Left cardiac atrium (tissue), 4 donors: ENCODE measurements at regions not wholly inside any gene's neighbourhood (a gene's known extent, or its start where the extent isn't known, plus 50 kb on each side); places are given as distances from the start of the nearest gene placed in this dataset.

Source experiments
- ATAC-seq, 2 donors: fragments of 200-7000 bp; cut with Tn5 transposase; one replicate each; pipeline ENCODE4 v1.9.1; 2020; ENCODE audit warnings: mild to moderate bottlenecking in 2 of 2, moderate library complexity in 2 of 2
- DNase-seq: peaks from one replicate; pipeline ENCODE4 v3.0.0-alpha.2; 2020
- intact Hi-C, 2 donors: fragments of 100-400 bp; cut with DNase I; formaldehyde crosslinking; loops; one replicate each; pipeline versions ENCODE4 v1.14.1 to v1.15.1; 2022 to 2023
- donor health status: DM: no; HTN: yes; CAD: no.
- donor health status: DM: no; HTN: yes; CAD: no; lungs with severe emphysema.
- donor health status: DM: yes; HTN: yes; CAD: no.
- donor health status: Dilated cardiomyopathy.

GRCh38 chr17:77879226-77879895 is 79.1 kb upstream of the TNRC6C start:
- intact Hi-C loops: no loop called here
- DNase-seq (no peak), ATAC-seq (no peak)

- no peak for ATAC-seq
- no peak for DNase-seq
- intact Hi-C loops: loop anchor here in 1 of 2 donors (10.0 kb wide), 1 partner anchor 105 kb away; no protein-coding TSS in a partner anchor
These were observed 78.6 kb upstream of the TNRC6C start for GRCh38 chr17:77879896-77880280.

- DNase-seq (peak; percentile 47), ATAC-seq (peak in 1 of 2 donors; percentile 1)
- intact Hi-C loops: loop anchor here in 1 of 2 donors (10.0 kb wide), 1 partner anchor 106 kb away; no protein-coding TSS in a partner anchor
These were observed 77.6 kb upstream of the TNRC6C start for GRCh38 chr17:77880711-77881450.

- ATAC-seq (peak; percentile 90 to 92), DNase-seq (peak; percentile 91)
- intact Hi-C loops: loop anchor here in 1 of 2 donors (10.0 kb wide), 1 partner anchor 107 kb away; no protein-coding TSS in a partner anchor
These were observed 77.0 kb upstream of the TNRC6C start for GRCh38 chr17:77881545-77881944.

- DNase-seq: no peak
- intact Hi-C loops: loop anchor here in 1 of 2 donors (10.0 kb wide), 1 partner anchor 107 kb away; no protein-coding TSS in a partner anchor
- no peak for ATAC-seq
These were observed 76.5 kb upstream of the TNRC6C start for GRCh38 chr17:77882040-77882439.

GRCh38 chr17:77882481-77883212 is 75.9 kb upstream of the TNRC6C start:
- intact Hi-C loops: loop anchor here in 1 of 2 donors (10.0 kb wide), 1 partner anchor 108 kb away; no protein-coding TSS in a partner anchor
- DNase-seq (peak; percentile 83), ATAC-seq (peak; percentile 57 to 71)

GRCh38 chr17:77883213-77883650 is 75.3 kb upstream of the TNRC6C start:
- peak; percentile 20 for DNase-seq

GRCh38 chr17:77884019-77884418 is 74.5 kb upstream of the TNRC6C start:
- peak; percentile 66 for DNase-seq
- no peak for ATAC-seq
- intact Hi-C loops: loop anchor here in 1 of 2 donors (10.0 kb wide), 1 partner anchor 109 kb away; no protein-coding TSS in a partner anchor

More at GRCh38 chr17:77883213-77883650, 75.3 kb upstream of the TNRC6C start:
- intact Hi-C loops: loop anchor here in 1 of 2 donors (10.0 kb wide), 1 partner anchor 108 kb away; no protein-coding TSS in a partner anchor
- ATAC-seq: no peak

- intact Hi-C loops: loop anchor here in 1 of 2 donors (5.0 to 10.0 kb wide), 2 partner anchors 110 to 343 kb away; no protein-coding TSS in a partner anchor
- ATAC-seq: no peak
- DNase-seq: no peak
These were observed 73.4 kb upstream of the TNRC6C start for GRCh38 chr17:77884967-77885641.

GRCh38 chr17:77885678-77886386 is 72.7 kb upstream of the TNRC6C start:
- ATAC-seq: no peak
- intact Hi-C loops: loop anchor here in 1 of 2 donors (2.0 to 10.0 kb wide), 3 partner anchors 73 to 344 kb away; partner anchors contain the start of gene TNRC6C
- peak; percentile 16 for DNase-seq

- ATAC-seq (no peak), DNase-seq (peak; percentile 36)
- intact Hi-C loops: loop anchor here in 1 of 2 donors (2.0 to 10.0 kb wide), 3 partner anchors 72 to 344 kb away; partner anchors contain the start of gene TNRC6C
These were observed 72.1 kb upstream of the TNRC6C start for GRCh38 chr17:77886387-77886728.

- DNase-seq: no peak
- intact Hi-C loops: loop anchor here in 1 of 2 donors (2.0 to 10.0 kb wide), 3 partner anchors 72 to 345 kb away; partner anchors contain the start of gene TNRC6C
- no peak for ATAC-seq
These were observed 71.4 kb upstream of the TNRC6C start for GRCh38 chr17:77887110-77887463.

GRCh38 chr17:77887464-77888241 is 70.8 kb upstream of the TNRC6C start:
- intact Hi-C loops: loop anchor here in 1 of 2 donors (2.0 to 10.0 kb wide), 3 partner anchors 71 to 345 kb away; partner anchors contain the start of gene TNRC6C
- ATAC-seq: peak; percentile 87 to 90
- peak; percentile 95 for DNase-seq

- intact Hi-C loops: loop anchor here in 1 of 2 donors (5.0 to 10.0 kb wide), 2 partner anchors 114 to 346 kb away; no protein-coding TSS in a partner anchor
- DNase-seq: no peak
These were observed 70.0 kb upstream of the TNRC6C start for GRCh38 chr17:77888242-77889134.

GRCh38 chr17:77889135-77889505 is 69.4 kb upstream of the TNRC6C start:
- ATAC-seq: no peak
- intact Hi-C loops: loop anchor here in 1 of 2 donors (5.0 to 10.0 kb wide), 2 partner anchors 114 to 347 kb away; no protein-coding TSS in a partner anchor
- DNase-seq: no peak

More at GRCh38 chr17:77888242-77889134, 70.0 kb upstream of the TNRC6C start:
- ATAC-seq: no peak
